ENCODE measurements at regions not wholly inside any gene's neighbourhood (a gene's known extent, or its start where the extent isn't known, plus 50 kb on each side); places are given as distances from the start of the nearest gene placed in this dataset.

GRCh38 chr1:68889471-68889870, 392.6 kb upstream of the DEPDC1 start:
- ATAC-seq (no peak), DNase-seq (no peak)
- H3K4me3 Mint-ChIP-seq = no peak overlapping the region
- peaks cover 4% of the 10 kb centered on the region for H3K9me3 Mint-ChIP-seq
- CTCF ChIA-PET = no interaction called here
- intact Hi-C loops (cut with micrococcal nuclease) = no loop called here
- POLR2A ChIA-PET = no interaction called here
- H3K27me3 Mint-ChIP-seq = no peaks in the 10 kb centered on the region
- no peak for TF ChIP-seq CTCF (IDR thresholded peaks at IDR 0.05)
- no peak overlapping the region for H3K27ac Mint-ChIP-seq
- H3K36me3 Mint-ChIP-seq (ENCODE audit: low read depth) = no peaks in the 10 kb centered on the region
- H3K4me1 Mint-ChIP-seq (ENCODE audit: low read depth) = no peaks in the 10 kb centered on the region

GRCh38 chr1:68890736-68891135, 393.9 kb upstream of the DEPDC1 start:
- H3K36me3 Mint-ChIP-seq (ENCODE audit: low read depth) = no peaks in the 10 kb centered on the region

GRCh38 chr1:68904477-68904876, 407.6 kb upstream of the DEPDC1 start:
- Mint-ChIP-seq H3K27me3 (no peaks in the 10 kb centered on the region), H3K36me3 (ENCODE audit: low read depth) (no peaks in the 10 kb centered on the region), H3K9me3 (no peaks in the 10 kb centered on the region), H3K4me1 (ENCODE audit: low read depth) (no peaks in the 10 kb centered on the region), H3K4me3 (no peak overlapping the region), H3K27ac (no peak overlapping the region)
- DNase-seq (no peak), ATAC-seq (no peak)
- CTCF ChIA-PET = no interaction called here
- intact Hi-C loops (cut with micrococcal nuclease) = no loop called here
- POLR2A ChIA-PET = no interaction called here
- TF ChIP-seq CTCF (IDR thresholded peaks at IDR 0.05) = no peak

More at GRCh38 chr1:68890736-68891135, 393.9 kb upstream of the DEPDC1 start:
- H3K4me1 Mint-ChIP-seq (ENCODE audit: low read depth) = no peaks in the 10 kb centered on the region
- intact Hi-C loops (cut with micrococcal nuclease) = no loop called here
- H3K27ac Mint-ChIP-seq = no peak overlapping the region
- ChIA-PET POLR2A (interaction anchor here (0.6 kb wide), 1 partner anchor 659 kb away, joined by 5 read pairs; the partner anchor contains the start of gene WLS), CTCF (no interaction called here)
- no peak overlapping the region for H3K4me3 Mint-ChIP-seq
- no peaks in the 10 kb centered on the region for H3K27me3 Mint-ChIP-seq
- peaks cover 4% of the 10 kb centered on the region for H3K9me3 Mint-ChIP-seq
- DNase-seq (no peak), ATAC-seq (no peak)
- no peak for TF ChIP-seq CTCF (IDR thresholded peaks at IDR 0.05)

GRCh38 chr1:68906431-68906830, 409.5 kb upstream of the DEPDC1 start:
- POLR2A ChIA-PET = no interaction called here
- no peaks in the 10 kb centered on the region for H3K4me1 Mint-ChIP-seq (ENCODE audit: low read depth)
- CTCF ChIA-PET = no interaction called here
- no peaks in the 10 kb centered on the region for H3K27me3 Mint-ChIP-seq
- ATAC-seq (no peak), DNase-seq (no peak)
- intact Hi-C loops (cut with micrococcal nuclease) = no loop called here
- H3K9me3 Mint-ChIP-seq = no peaks in the 10 kb centered on the region
- H3K36me3 Mint-ChIP-seq (ENCODE audit: low read depth) = no peaks in the 10 kb centered on the region
- no peak overlapping the region for H3K4me3 Mint-ChIP-seq
- no peak for TF ChIP-seq CTCF (IDR thresholded peaks at IDR 0.05)
- no peak overlapping the region for H3K27ac Mint-ChIP-seq

- Mint-ChIP-seq H3K9me3 (no peaks in the 10 kb centered on the region), H3K27ac (no peak overlapping the region), H3K4me3 (no peak overlapping the region), H3K36me3 (ENCODE audit: low read depth) (no peaks in the 10 kb centered on the region), H3K27me3 (no peaks in the 10 kb centered on the region), H3K4me1 (ENCODE audit: low read depth) (no peaks in the 10 kb centered on the region)
- intact Hi-C loops (cut with micrococcal nuclease) = no loop called here
- no peak for TF ChIP-seq CTCF (IDR thresholded peaks at IDR 0.05)
- POLR2A ChIA-PET = no interaction called here
- DNase-seq (no peak), ATAC-seq (no peak)
- CTCF ChIA-PET = no interaction called here
Measured at GRCh38 chr1:68907491-68907890, 410.6 kb upstream of the DEPDC1 start.
